ENCODE measurements at regions not wholly inside any gene's neighbourhood (a gene's known extent, or its start where the extent isn't known, plus 50 kb on each side); places are given as distances from the start of the nearest gene placed in this dataset.
A peak's percentile ranks its signal among the peaks of the same experiment; 100 is the strongest.

GRCh38 chr6:134607411-134607810 lies 289.5 kb upstream of the SGK1 start:
- H3K27ac Mint-ChIP-seq: no peak overlapping the region
- no peaks in the 10 kb centered on the region for H3K9me3 Mint-ChIP-seq
- no peak for DNase-seq (ENCODE audit: low spot score in 2 of 2)
- ATAC-seq: no peak
- H3K36me3 Mint-ChIP-seq: no peaks in the 10 kb centered on the region

GRCh38 chr6:134605034-134605433 lies 287.1 kb upstream of the SGK1 start:
- DNase-seq (ENCODE audit: low spot score in 2 of 2): no peak
- Mint-ChIP-seq H3K9me3 (peaks cover 4 to 5% of the 10 kb centered on the region in 2 donors), H3K27ac (no peak overlapping the region), H3K36me3 (peaks cover 0 to 7% of the 10 kb centered on the region in 2 donors)
- no peak for ATAC-seq

GRCh38 chr6:134604014-134604676 lies 286.2 kb upstream of the SGK1 start:
- Mint-ChIP-seq H3K36me3 (peaks cover 0 to 7% of the 10 kb centered on the region in 2 donors), H3K9me3 (peaks cover 4 to 5% of the 10 kb centered on the region in 2 donors), H3K27ac (no peak overlapping the region)
- DNase-seq (ENCODE audit: low spot score in 2 of 2) (no peak), ATAC-seq (no peak)

GRCh38 chr6:134603561-134603960 lies 285.6 kb upstream of the SGK1 start:
- H3K9me3 Mint-ChIP-seq: peaks cover 4 to 5% of the 10 kb centered on the region in 2 donors
- ATAC-seq: no peak

GRCh38 chr6:134602123-134602522 lies 284.2 kb upstream of the SGK1 start:
- no peak for DNase-seq (ENCODE audit: low spot score in 2 of 2)
- Mint-ChIP-seq H3K27ac (no peak overlapping the region), H3K36me3 (peaks cover 0 to 7% of the 10 kb centered on the region in 2 donors), H3K9me3 (peaks cover 4 to 5% of the 10 kb centered on the region in 2 donors)
- no peak for ATAC-seq

More at GRCh38 chr6:134603561-134603960, 285.6 kb upstream of the SGK1 start:
- no peak overlapping the region for H3K27ac Mint-ChIP-seq
- peaks cover 0 to 7% of the 10 kb centered on the region in 2 donors for H3K36me3 Mint-ChIP-seq
- no peak for DNase-seq (ENCODE audit: low spot score in 2 of 2)

GRCh38 chr6:134600671-134601070 lies 282.8 kb upstream of the SGK1 start:
- no peak for ATAC-seq
- Mint-ChIP-seq H3K9me3 (peaks cover 4 to 5% of the 10 kb centered on the region in 2 donors), H3K27ac (no peak overlapping the region), H3K36me3 (peaks cover 0 to 7% of the 10 kb centered on the region in 2 donors)
- no peak for DNase-seq (ENCODE audit: low spot score in 2 of 2)

- ATAC-seq: no peak
- no peak for DNase-seq (ENCODE audit: low spot score in 2 of 2)
- H3K36me3 Mint-ChIP-seq: peaks cover 0 to 7% of the 10 kb centered on the region in 2 donors
- no peak overlapping the region for H3K27ac Mint-ChIP-seq
- peaks cover 4 to 5% of the 10 kb centered on the region in 2 donors for H3K9me3 Mint-ChIP-seq
Observed at GRCh38 chr6:134599079-134599478, 281.2 kb upstream of the SGK1 start.

GRCh38 chr6:134596191-134596590 lies 278.3 kb upstream of the SGK1 start:
- Mint-ChIP-seq H3K9me3 (peaks cover 4 to 5% of the 10 kb centered on the region in 2 donors), H3K27ac (no peak overlapping the region), H3K36me3 (peaks cover 0 to 7% of the 10 kb centered on the region in 2 donors)
- DNase-seq (ENCODE audit: low spot score in 2 of 2) (no peak), ATAC-seq (no peak)

- H3K36me3 Mint-ChIP-seq: no peaks in the 10 kb centered on the region
- H3K27ac Mint-ChIP-seq: no peak overlapping the region
- DNase-seq (ENCODE audit: low spot score in 2 of 2) (no peak), ATAC-seq (no peak)
- no peaks in the 10 kb centered on the region for H3K9me3 Mint-ChIP-seq
Observed at GRCh38 chr6:134594881-134595280, 277.0 kb upstream of the SGK1 start.

GRCh38 chr6:134593887-134594286 lies 276.0 kb upstream of the SGK1 start:
- Mint-ChIP-seq H3K9me3 (no peaks in the 10 kb centered on the region), H3K36me3 (no peaks in the 10 kb centered on the region), H3K27ac (no peak overlapping the region)
- no peak for DNase-seq (ENCODE audit: low spot score in 2 of 2)
- no peak for ATAC-seq

GRCh38 chr6:134593442-134593841 lies 275.5 kb upstream of the SGK1 start:
- Mint-ChIP-seq H3K27ac (no peak overlapping the region), H3K36me3 (no peaks in the 10 kb centered on the region), H3K9me3 (no peaks in the 10 kb centered on the region)
- ATAC-seq: no peak
- no peak for DNase-seq (ENCODE audit: low spot score in 2 of 2)

GRCh38 chr6:134593024-134593423 lies 275.1 kb upstream of the SGK1 start:
- H3K36me3 Mint-ChIP-seq: no peaks in the 10 kb centered on the region
- ATAC-seq: no peak
- no peaks in the 10 kb centered on the region for H3K9me3 Mint-ChIP-seq
- H3K27ac Mint-ChIP-seq: no peak overlapping the region
- no peak for DNase-seq (ENCODE audit: low spot score in 2 of 2)

- Mint-ChIP-seq H3K36me3 (no peaks in the 10 kb centered on the region), H3K27ac (peak overlapping the region in 1 of 2 donors; percentile 41), H3K9me3 (no peaks in the 10 kb centered on the region)
- DNase-seq (ENCODE audit: low spot score in 2 of 2): no peak
- no peak for ATAC-seq
Observed at GRCh38 chr6:134590449-134590848, 272.5 kb upstream of the SGK1 start.

- Mint-ChIP-seq H3K9me3 (no peaks in the 10 kb centered on the region), H3K27ac (peak overlapping the region in 1 of 2 donors; percentile 41), H3K36me3 (no peaks in the 10 kb centered on the region)
- ATAC-seq (peak in 1 of 2 donors; percentile 44), DNase-seq (ENCODE audit: low spot score in 2 of 2) (no peak)
Observed at GRCh38 chr6:134590004-134590403, 272.1 kb upstream of the SGK1 start.

GRCh38 chr6:134589512-134589911 lies 271.6 kb upstream of the SGK1 start:
- DNase-seq (ENCODE audit: low spot score in 2 of 2) (no peak), ATAC-seq (no peak)
- H3K27ac Mint-ChIP-seq: no peak overlapping the region
- no peaks in the 10 kb centered on the region for H3K9me3 Mint-ChIP-seq
- no peaks in the 10 kb centered on the region for H3K36me3 Mint-ChIP-seq

GRCh38 chr6:134588267-134588666 lies 270.4 kb upstream of the SGK1 start:
- Mint-ChIP-seq H3K36me3 (no peaks in the 10 kb centered on the region), H3K9me3 (no peaks in the 10 kb centered on the region), H3K27ac (no peak overlapping the region)
- no peak for ATAC-seq
- no peak for DNase-seq (ENCODE audit: low spot score in 2 of 2)

GRCh38 chr6:134585517-134585873 lies 267.6 kb upstream of the SGK1 start:
- Mint-ChIP-seq H3K36me3 (no peaks in the 10 kb centered on the region), H3K9me3 (no peaks in the 10 kb centered on the region), H3K27ac (no peak overlapping the region)
- DNase-seq (ENCODE audit: low spot score in 2 of 2) (no peak), ATAC-seq (no peak)

- Mint-ChIP-seq H3K27ac (no peak overlapping the region), H3K9me3 (no peaks in the 10 kb centered on the region), H3K36me3 (no peaks in the 10 kb centered on the region)
- ATAC-seq (no peak), DNase-seq (ENCODE audit: low spot score in 2 of 2) (no peak)
Observed at GRCh38 chr6:134584847-134585516, 267.1 kb upstream of the SGK1 start.
